Activated CD8-positive, alpha-beta T cell treated with anti-CD3 and anti-CD28 coated beads, Interleukin-2, amount 10 ng/mL, durations not matched to agents 7 days and 5 days (primary cell): ENCODE measurements at regions not wholly inside any gene's neighbourhood (a gene's known extent, or its start where the extent isn't known, plus 50 kb on each side); places are given as distances from the start of the nearest gene placed in this dataset.
"Not testable (repeated sequence)": the region's sequence is repeated elsewhere in the genome, so short reads cannot be mapped to it uniquely, and the experiment has no call there.

Experiments
- ATAC-seq: fragments of 150-1000 bp; cut with Tn5 transposase; one replicate; pipeline ENCODE4 v1.10.0; 2021; ENCODE audit warnings: moderate library complexity
- CTCF ChIA-PET: fragments of 350-600 bp; sonication (Branson Sonifier 250); formaldehyde crosslinking; loops from one replicate; lab custom pipeline; 2021; ENCODE audit warnings: antibody characterized with exemption; lab: Charles Lee
- POLR2A ChIA-PET: fragments of 350-600 bp; sonication (Branson Sonifier 250); formaldehyde crosslinking; loops from one replicate; lab custom pipeline; 2021; ENCODE audit warnings: antibody characterized with exemption; lab: Charles Lee
- DNase-seq: peaks from one replicate; pipeline ENCODE4 v3.0.0-alpha.2; 2020
- H3K27ac Mint-ChIP-seq: one replicate; pipeline ENCODE4 v1.8.0; 2021; ENCODE audit warnings: mild to moderate bottlenecking, mixed read lengths
- H3K27me3 Mint-ChIP-seq: one replicate; pipeline ENCODE4 v1.8.0; 2021; ENCODE audit warnings: low read depth, mixed read lengths
- H3K36me3 Mint-ChIP-seq: one replicate; pipeline ENCODE4 v1.8.0; 2021; ENCODE audit warnings: low read depth, mixed read lengths
- H3K4me1 Mint-ChIP-seq: one replicate; pipeline ENCODE4 v1.8.0; 2021; ENCODE audit warnings: low read depth, mixed read lengths
- H3K4me3 Mint-ChIP-seq: one replicate; pipeline ENCODE4 v1.8.0; 2021; ENCODE audit warnings: mild to moderate bottlenecking, mixed read lengths
- H3K9me3 Mint-ChIP-seq: one replicate; pipeline ENCODE4 v1.8.0; 2022; ENCODE audit warnings: mixed read lengths; ENCODE audit not compliant: insufficient read depth

- H3K36me3 Mint-ChIP-seq, result no peaks in the 10 kb centered on the region
- H3K27ac Mint-ChIP-seq, result no peak overlapping the region
- DNase-seq (no peak), ATAC-seq (no peak)
- no peaks in the 10 kb centered on the region for H3K9me3 Mint-ChIP-seq
- no peak overlapping the region for H3K4me3 Mint-ChIP-seq
- ChIA-PET POLR2A (no interaction called here), CTCF (no interaction called here)
- peaks cover 12% of the 10 kb centered on the region for H3K27me3 Mint-ChIP-seq
- H3K4me1 Mint-ChIP-seq, result no peaks in the 10 kb centered on the region
Measured at GRCh38 chr14:51453869-51454268, 197.8 kb upstream of the FRMD6 start.

GRCh38 chr14:51454351-51454750 lies 197.4 kb upstream of the FRMD6 start:
- H3K27me3 Mint-ChIP-seq, result peaks cover 10% of the 10 kb centered on the region
- H3K4me1 Mint-ChIP-seq, result no peaks in the 10 kb centered on the region
- H3K9me3 Mint-ChIP-seq, result no peaks in the 10 kb centered on the region
- POLR2A ChIA-PET, result no interaction called here
- DNase-seq, result no peak
- no peak overlapping the region for H3K27ac Mint-ChIP-seq
- no peaks in the 10 kb centered on the region for H3K36me3 Mint-ChIP-seq
- no peak overlapping the region for H3K4me3 Mint-ChIP-seq
- CTCF ChIA-PET, result no interaction called here
- no peak for ATAC-seq

DNA sequence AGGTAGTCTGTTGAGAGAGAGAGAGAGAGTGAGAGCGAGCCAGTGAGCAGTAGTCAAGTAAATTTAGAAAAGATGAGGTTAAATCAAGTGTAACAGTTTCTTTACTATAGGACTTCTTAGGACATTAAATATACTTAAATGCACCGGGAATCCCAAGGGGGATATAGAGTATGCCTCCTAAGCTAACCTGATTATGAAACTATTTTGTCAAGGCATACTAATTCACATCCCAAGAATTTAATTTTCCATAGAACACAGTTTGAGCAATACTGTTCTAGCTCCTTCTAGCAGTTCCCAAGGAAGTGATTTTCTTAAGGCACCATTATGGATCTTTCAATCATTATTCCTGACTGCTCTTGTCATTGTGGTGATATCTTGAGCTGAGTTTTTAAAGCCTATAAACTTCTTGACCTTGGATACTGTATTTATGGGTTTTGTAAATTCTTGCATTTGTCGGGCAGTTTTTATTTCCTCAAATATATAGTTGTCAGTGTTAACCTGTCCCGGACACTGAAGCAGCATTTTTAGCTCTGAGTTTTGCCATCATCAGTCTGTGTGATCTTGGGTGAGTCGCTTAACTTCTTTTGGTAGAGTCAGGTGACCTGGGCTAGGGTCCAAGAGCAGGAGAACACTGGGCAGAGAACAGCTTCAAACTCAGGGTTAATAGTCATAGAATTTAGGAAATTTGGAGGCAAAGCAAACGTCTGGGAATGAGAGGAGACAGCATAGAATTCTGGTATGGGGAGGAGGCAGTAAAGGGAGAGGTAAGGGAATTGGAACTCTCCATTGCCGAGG lies 196.5 kb upstream of the FRMD6 start:
- H3K9me3 Mint-ChIP-seq, result no peaks in the 10 kb centered on the region
- H3K27me3 Mint-ChIP-seq, result peaks cover 10% of the 10 kb centered on the region
- ATAC-seq (no peak), DNase-seq (no peak)
- H3K36me3 Mint-ChIP-seq, result no peaks in the 10 kb centered on the region
- POLR2A ChIA-PET, result no interaction called here
- no peak overlapping the region for H3K4me3 Mint-ChIP-seq
- CTCF ChIA-PET, result no interaction called here
- H3K27ac Mint-ChIP-seq, result no peak overlapping the region
- H3K4me1 Mint-ChIP-seq, result no peaks in the 10 kb centered on the region

DNA sequence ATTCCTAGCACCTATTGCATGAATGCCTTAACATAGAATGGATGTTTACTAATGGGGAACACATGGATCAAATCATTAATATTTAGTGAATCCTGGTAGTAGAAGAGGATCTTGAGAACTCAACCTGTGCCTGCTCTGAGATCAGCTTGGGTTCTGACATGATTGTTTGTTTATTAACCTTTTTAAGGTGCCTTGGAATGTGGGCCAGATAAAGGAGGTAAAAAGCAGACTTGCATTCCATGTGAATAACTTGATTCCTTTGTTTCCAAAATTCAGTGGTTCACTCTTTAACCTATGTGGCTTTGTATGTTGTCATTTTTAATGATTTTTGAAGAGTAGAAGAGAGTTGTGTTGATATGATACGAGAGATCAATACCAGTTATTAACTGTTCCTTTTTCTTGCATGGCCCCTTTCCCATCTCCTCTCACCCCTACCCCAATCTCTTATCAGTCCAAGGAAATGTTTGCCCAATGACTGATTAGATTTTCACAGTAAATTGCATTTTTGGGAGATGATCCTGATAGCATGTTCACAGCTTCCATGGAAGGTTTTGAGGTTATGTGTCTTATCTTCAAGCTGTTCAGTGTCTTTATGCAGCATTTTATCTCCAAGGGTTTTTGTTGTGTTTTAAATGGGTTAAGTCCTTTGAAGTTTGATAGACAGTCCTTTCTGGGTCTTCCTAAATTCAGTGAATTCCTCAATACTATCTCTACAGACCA lies 193.7 kb upstream of the FRMD6 start:
- ChIA-PET CTCF (no interaction called here), POLR2A (no interaction called here)
- H3K9me3 Mint-ChIP-seq, result no peaks in the 10 kb centered on the region
- ATAC-seq (no peak), DNase-seq (no peak)
- H3K4me3 Mint-ChIP-seq, result no peak overlapping the region
- H3K4me1 Mint-ChIP-seq, result no peaks in the 10 kb centered on the region
- peaks cover 10% of the 10 kb centered on the region for H3K27me3 Mint-ChIP-seq
- no peak overlapping the region for H3K27ac Mint-ChIP-seq
- no peaks in the 10 kb centered on the region for H3K36me3 Mint-ChIP-seq

- Mint-ChIP-seq H3K4me1 (no peaks in the 10 kb centered on the region), H3K4me3 (no peak overlapping the region), H3K36me3 (no peaks in the 10 kb centered on the region), H3K27ac (no peak overlapping the region), H3K27me3 (peaks cover 10% of the 10 kb centered on the region), H3K9me3 (no peaks in the 10 kb centered on the region)
- no peak for DNase-seq
- no peak for ATAC-seq
- ChIA-PET POLR2A (no interaction called here), CTCF (no interaction called here)
Measured at GRCh38 chr14:51458563-51458955, 193.2 kb upstream of the FRMD6 start.

- ATAC-seq (no peak), DNase-seq (no peak)
- Mint-ChIP-seq H3K9me3 (no peaks in the 10 kb centered on the region), H3K27ac (no peak overlapping the region), H3K27me3 (peaks cover 10% of the 10 kb centered on the region), H3K36me3 (no peaks in the 10 kb centered on the region), H3K4me1 (no peaks in the 10 kb centered on the region), H3K4me3 (no peak overlapping the region)
- ChIA-PET CTCF (no interaction called here), POLR2A (no interaction called here)
Measured at GRCh38 chr14:51460011-51460410, 191.7 kb upstream of the FRMD6 start.

DNA sequence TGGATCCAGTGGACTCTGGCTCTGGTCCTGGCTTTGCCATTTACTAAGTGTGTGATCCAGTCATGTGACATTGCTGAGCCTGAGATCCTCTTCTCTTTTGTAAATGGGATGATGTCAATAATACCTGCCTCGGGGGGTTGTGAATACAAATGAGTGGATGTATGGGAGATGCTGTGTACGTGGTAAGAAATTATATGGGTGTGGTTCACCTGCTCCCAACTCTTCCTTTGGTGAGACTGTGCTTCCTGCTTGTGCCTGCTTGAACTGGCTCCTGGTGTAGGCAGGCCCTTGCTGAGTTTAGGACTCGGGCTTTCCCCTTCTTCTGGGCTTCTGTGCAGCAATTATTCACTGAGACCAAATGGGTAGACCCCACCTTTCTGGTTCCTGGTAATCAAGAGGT lies 189.5 kb upstream of the FRMD6 start:
- no peaks in the 10 kb centered on the region for H3K9me3 Mint-ChIP-seq
- POLR2A ChIA-PET, result no interaction called here
- peaks cover 7% of the 10 kb centered on the region for H3K27me3 Mint-ChIP-seq
- CTCF ChIA-PET, result no interaction called here
- no peak overlapping the region for H3K27ac Mint-ChIP-seq
- no peak for DNase-seq
- no peaks in the 10 kb centered on the region for H3K36me3 Mint-ChIP-seq
- no peak overlapping the region for H3K4me3 Mint-ChIP-seq
- H3K4me1 Mint-ChIP-seq, result no peaks in the 10 kb centered on the region
- no peak for ATAC-seq

DNA sequence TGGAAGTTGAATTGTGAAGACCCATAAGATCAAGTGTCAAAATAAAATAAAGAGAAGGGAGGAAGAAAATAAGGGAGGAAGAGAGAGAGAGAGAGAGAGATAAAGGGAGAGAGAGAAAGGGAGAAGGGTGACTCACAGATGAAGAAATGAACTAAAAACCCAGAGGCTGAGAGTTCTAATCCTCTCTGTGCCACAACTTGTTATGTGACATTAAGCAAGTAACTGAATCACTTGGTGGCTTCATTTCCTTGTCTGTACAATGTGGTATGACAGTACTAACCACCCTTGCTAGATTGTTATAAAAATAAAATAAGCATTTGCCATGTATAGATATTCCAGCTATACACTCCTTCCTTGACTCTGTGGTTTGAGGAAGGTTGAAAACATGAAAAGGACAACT lies 189.0 kb upstream of the FRMD6 start:
- no peak overlapping the region for H3K27ac Mint-ChIP-seq
- ChIA-PET CTCF (no interaction called here), POLR2A (no interaction called here)

GRCh38 chr14:51463461-51463860 lies 188.2 kb upstream of the FRMD6 start:
- CTCF ChIA-PET, result no interaction called here
- POLR2A ChIA-PET, result no interaction called here

More for the DNA sequence above, 189.0 kb upstream of the FRMD6 start:
- Mint-ChIP-seq H3K9me3 (no peaks in the 10 kb centered on the region), H3K27me3 (peaks cover 5% of the 10 kb centered on the region), H3K4me3 (no peak overlapping the region), H3K4me1 (no peaks in the 10 kb centered on the region), H3K36me3 (no peaks in the 10 kb centered on the region)
- ATAC-seq (no peak), DNase-seq (no peak)

DNA sequence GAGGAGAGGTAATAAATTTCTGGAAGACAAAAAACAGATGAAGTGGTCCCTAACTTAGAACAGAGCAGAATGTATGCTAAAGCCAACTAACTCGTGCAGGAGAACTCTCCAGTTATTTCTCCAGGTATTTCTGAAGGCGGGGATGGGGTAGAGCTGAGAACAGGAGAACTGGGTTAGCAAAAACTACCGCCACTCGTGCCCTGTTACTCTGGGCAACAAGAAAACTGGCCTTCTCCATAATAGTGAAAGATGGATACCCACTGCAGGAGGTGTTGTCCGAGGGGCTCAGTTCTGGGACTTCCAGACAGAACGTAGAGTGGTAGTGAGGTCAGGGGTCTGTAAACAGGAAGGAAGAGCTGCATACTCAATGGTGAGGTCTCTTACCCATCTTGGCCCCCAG lies 187.3 kb upstream of the FRMD6 start:
- DNase-seq (no peak), ATAC-seq (no peak)
- Mint-ChIP-seq H3K27me3 (no peaks in the 10 kb centered on the region), H3K4me1 (no peaks in the 10 kb centered on the region), H3K27ac (no peak overlapping the region), H3K4me3 (no peak overlapping the region), H3K9me3 (no peaks in the 10 kb centered on the region), H3K36me3 (no peaks in the 10 kb centered on the region)
- CTCF ChIA-PET, result no interaction called here
- POLR2A ChIA-PET, result no interaction called here

More at GRCh38 chr14:51463461-51463860, 188.2 kb upstream of the FRMD6 start:
- no peaks in the 10 kb centered on the region for H3K9me3 Mint-ChIP-seq
- H3K4me3 Mint-ChIP-seq, result no peak overlapping the region
- H3K4me1 Mint-ChIP-seq, result no peaks in the 10 kb centered on the region
- ATAC-seq, result no peak
- no peak for DNase-seq
- no peaks in the 10 kb centered on the region for H3K36me3 Mint-ChIP-seq
- no peaks in the 10 kb centered on the region for H3K27me3 Mint-ChIP-seq
- H3K27ac Mint-ChIP-seq, result no peak overlapping the region

GRCh38 chr14:51465486-51465885 lies 186.2 kb upstream of the FRMD6 start:
- DNase-seq (no peak), ATAC-seq (no peak)
- CTCF ChIA-PET, result no interaction called here
- Mint-ChIP-seq H3K27me3 (no peaks in the 10 kb centered on the region), H3K9me3 (no peaks in the 10 kb centered on the region), H3K4me1 (no peaks in the 10 kb centered on the region), H3K36me3 (no peaks in the 10 kb centered on the region), H3K4me3 (no peak overlapping the region), H3K27ac (no peak overlapping the region)
- POLR2A ChIA-PET, result no interaction called here

- H3K27me3 Mint-ChIP-seq, CTCF ChIA-PET, DNase-seq, H3K27ac Mint-ChIP-seq, ATAC-seq, H3K4me1 Mint-ChIP-seq, H3K36me3 Mint-ChIP-seq, POLR2A ChIA-PET, H3K9me3 Mint-ChIP-seq, H3K4me3 Mint-ChIP-seq: not testable (repeated sequence)
Measured at GRCh38 chr14:51467392-51467791, 184.3 kb upstream of the FRMD6 start.
